HG02588 (cell line): ENCODE measurements at regions not wholly inside any gene's neighbourhood (a gene's known extent, or its start where the extent isn't known, plus 50 kb on each side); places are given as distances from the start of the nearest gene placed in this dataset.

Experiments used
- ATAC-seq: cut with Tn5 transposase; IDR thresholded peaks from one replicate; pipeline ENCODE4 v1.9.1; 2021; ENCODE audit warnings: mild to moderate bottlenecking, moderate library complexity; ENCODE audit not compliant: unreplicated experiment

GRCh38 chr18:72470391-72470790, 73.8 kb downstream of the CBLN2 start:
- no peak for ATAC-seq

- no peak for ATAC-seq
These were observed 76.0 kb downstream of the CBLN2 start for GRCh38 chr18:72468021-72468710.

- ATAC-seq, result no peak
These were observed 83.9 kb downstream of the CBLN2 start for GRCh38 chr18:72460210-72460680.

GRCh38 chr18:72458271-72458670, 85.9 kb downstream of the CBLN2 start:
- ATAC-seq, result no peak

GRCh38 chr18:72456802-72457201, 87.3 kb downstream of the CBLN2 start:
- no peak for ATAC-seq

- ATAC-seq, result no peak
These were observed 91.8 kb downstream of the CBLN2 start for GRCh38 chr18:72452328-72452727.

GRCh38 chr18:72444798-72445155, 99.4 kb downstream of the CBLN2 start:
- ATAC-seq, result no peak

GRCh38 chr18:72444111-72444797, 99.9 kb downstream of the CBLN2 start:
- no peak for ATAC-seq

GRCh38 chr18:72436401-72436800, 107.7 kb downstream of the CBLN2 start:
- ATAC-seq, result no peak

- no peak for ATAC-seq
These were observed 110.4 kb downstream of the CBLN2 start for GRCh38 chr18:72433756-72434155.

GRCh38 chr18:72427721-72428120, 116.4 kb downstream of the CBLN2 start:
- no peak for ATAC-seq

GRCh38 chr18:72419914-72420313, 124.2 kb downstream of the CBLN2 start:
- no peak for ATAC-seq

- no peak for ATAC-seq
These were observed 131.2 kb downstream of the CBLN2 start for GRCh38 chr18:72412927-72413326.

- ATAC-seq, result no peak
These were observed 132.9 kb downstream of the CBLN2 start for GRCh38 chr18:72411261-72411660.

GRCh38 chr18:72410399-72410798, 133.7 kb downstream of the CBLN2 start:
- no peak for ATAC-seq

GRCh38 chr18:72409903-72410302, 134.2 kb downstream of the CBLN2 start:
- ATAC-seq, result no peak

GRCh38 chr18:72407048-72407447, 137.1 kb downstream of the CBLN2 start:
- ATAC-seq, result no peak

- no peak for ATAC-seq
These were observed 152.2 kb downstream of the CBLN2 start for GRCh38 chr18:72391951-72392350.

GRCh38 chr18:72391427-72391826, 152.7 kb downstream of the CBLN2 start:
- no peak for ATAC-seq

- ATAC-seq, result no peak
These were observed 166.1 kb downstream of the CBLN2 start for GRCh38 chr18:72378016-72378415.

GRCh38 chr18:72376256-72376655, 167.9 kb downstream of the CBLN2 start:
- ATAC-seq, result no peak

- no peak for ATAC-seq
These were observed 168.5 kb downstream of the CBLN2 start for GRCh38 chr18:72375618-72376017.

- no peak for ATAC-seq
These were observed 172.1 kb downstream of the CBLN2 start for GRCh38 chr18:72372076-72372475.
